Astrocyte (in vitro differentiated cells and primary cell): ENCODE measurements at regions not wholly inside any gene's neighbourhood (a gene's known extent, or its start where the extent isn't known, plus 50 kb on each side); places are given as distances from the start of the nearest gene placed in this dataset.

Experiments used
- DNase-seq: peaks from one replicate; pipeline ENCODE4 v3.0.0-alpha.2; 2010; ENCODE audit warnings: low read depth
- FAIRE-seq: peaks from 2 replicates; lab custom pipeline; 2011; peaks lifted over from hg19 to GRCh38; lab: Jason Lieb, UNC
- H2AFZ ChIP-seq: 2 replicates; pipeline ENCODE4 v1.6.0; 2012; ENCODE audit warnings: low read depth, low read length, inconsistent platforms
- H3K27ac ChIP-seq: 2 replicates; pipeline ENCODE4 v1.5.1; 2011; ENCODE audit warnings: low read depth, low read length, inconsistent platforms
- H3K27me3 ChIP-seq: 2 replicates; pipeline ENCODE4 v1.6.0; 2011; ENCODE audit warnings: low read length, inconsistent platforms; ENCODE audit not compliant: insufficient read depth
- H3K36me3 ChIP-seq: 2 replicates; pipeline ENCODE4 v1.5.1; 2011; ENCODE audit warnings: low read length, inconsistent platforms; ENCODE audit not compliant: insufficient read depth
- H3K4me1 ChIP-seq: 2 replicates; pipeline ENCODE4 v1.5.1; 2011; ENCODE audit warnings: low read length, inconsistent platforms; ENCODE audit not compliant: insufficient read depth
- H3K4me2 ChIP-seq: 2 replicates; pipeline ENCODE4 v1.6.0; 2012; ENCODE audit warnings: low read length, inconsistent platforms
- H3K4me3 ChIP-seq: 2 replicates; pipeline ENCODE4 v1.5.1; 2011; ENCODE audit warnings: low read depth, mild to moderate bottlenecking, low read length, inconsistent platforms; ENCODE audit not compliant: insufficient read depth
- H3K79me2 ChIP-seq: 2 replicates; pipeline ENCODE4 v1.6.0; 2012; ENCODE audit warnings: mild to moderate bottlenecking, low read length, inconsistent platforms; ENCODE audit not compliant: insufficient read depth
- H3K9ac ChIP-seq: 2 replicates; pipeline ENCODE4 v1.6.0; 2012; ENCODE audit warnings: mild to moderate bottlenecking, low read length, inconsistent platforms
- H3K9me3 ChIP-seq: 2 replicates; pipeline ENCODE4 v1.5.1; 2012; ENCODE audit warnings: low read depth, mild to moderate bottlenecking, low read length, inconsistent platforms; ENCODE audit not compliant: insufficient read depth
- H4K20me1 ChIP-seq: 2 replicates; pipeline ENCODE4 v1.6.0; 2012; ENCODE audit warnings: low read length, inconsistent platforms; ENCODE audit not compliant: insufficient read depth
- H3K27ac Mint-ChIP-seq: one replicate; pipeline ENCODE4 v1.8.0; 2021; ENCODE audit warnings: mild to moderate bottlenecking, mixed read lengths; ENCODE audit not compliant: unreplicated experiment
- H3K27me3 Mint-ChIP-seq: one replicate; pipeline ENCODE4 v1.8.0; 2021; ENCODE audit warnings: low read depth, mixed read lengths; ENCODE audit not compliant: unreplicated experiment
- H3K36me3 Mint-ChIP-seq: one replicate; pipeline ENCODE4 v1.8.0; 2021; ENCODE audit warnings: low read depth, mixed read lengths; ENCODE audit not compliant: unreplicated experiment
- H3K4me1 Mint-ChIP-seq: one replicate; pipeline ENCODE4 v1.8.0; 2021; ENCODE audit warnings: low read depth, mixed read lengths; ENCODE audit not compliant: unreplicated experiment
- H3K4me3 Mint-ChIP-seq: one replicate; pipeline ENCODE4 v1.8.0; 2021; ENCODE audit warnings: mild to moderate bottlenecking, moderate library complexity, mixed read lengths; ENCODE audit not compliant: unreplicated experiment
- H3K9me3 Mint-ChIP-seq: one replicate; pipeline ENCODE4 v1.8.0; 2021; ENCODE audit warnings: mild to moderate bottlenecking, mixed read lengths; ENCODE audit not compliant: unreplicated experiment
- CTCF ChIP-seq: IDR thresholded peaks from 2 replicates; pipeline ENCODE4 v1.5.1; 2011; ENCODE audit warnings: low read depth, mild to moderate bottlenecking, inconsistent platforms, low read length, moderate library complexity; ENCODE audit not compliant: insufficient read depth
- EZH2 ChIP-seq: IDR thresholded peaks from 2 replicates; pipeline ENCODE4 v1.6.1; 2012; ENCODE audit warnings: mild to moderate bottlenecking, low read length, inconsistent platforms; ENCODE audit not compliant: insufficient read depth

- Histone ChIP-seq H3K27ac (no peak overlapping the region), H3K36me3 (no peaks in the 10 kb centered on the region), H3K79me2 (no peaks in the 10 kb centered on the region), H3K4me3 (no peak overlapping the region), H3K9me3 (no peaks in the 10 kb centered on the region), H3K27me3 (no peaks in the 10 kb centered on the region), H4K20me1 (no peaks in the 10 kb centered on the region), H3K9ac (no peak overlapping the region), H3K4me2 (no peak overlapping the region), H3K4me1 (no peaks in the 10 kb centered on the region), H2AFZ (no peak overlapping the region)
- Mint-ChIP-seq H3K4me3 (no peak overlapping the region), H3K27me3 (no peaks in the 10 kb centered on the region), H3K4me1 (peaks cover 7% of the 10 kb centered on the region), H3K9me3 (no peaks in the 10 kb centered on the region), H3K36me3 (no peaks in the 10 kb centered on the region), H3K27ac (no peak overlapping the region)
- DNase-seq (no peak), FAIRE-seq (no peak)
- TF ChIP-seq CTCF (no peak), EZH2 (no peak)
These were observed 725.3 kb upstream of the PTPRD start for GRCh38 chr9:11338130-11338529.

- Histone ChIP-seq H3K4me2 (no peak overlapping the region), H3K9me3 (no peaks in the 10 kb centered on the region), H2AFZ (no peak overlapping the region), H3K27me3 (no peaks in the 10 kb centered on the region), H3K4me1 (no peaks in the 10 kb centered on the region), H3K36me3 (no peaks in the 10 kb centered on the region), H3K79me2 (no peaks in the 10 kb centered on the region), H3K27ac (no peak overlapping the region), H3K4me3 (no peak overlapping the region), H3K9ac (no peak overlapping the region), H4K20me1 (no peaks in the 10 kb centered on the region)
- Mint-ChIP-seq H3K9me3 (no peaks in the 10 kb centered on the region), H3K4me3 (no peak overlapping the region), H3K27ac (peak overlapping the region; percentile 8), H3K36me3 (no peaks in the 10 kb centered on the region), H3K4me1 (peaks cover 7% of the 10 kb centered on the region), H3K27me3 (no peaks in the 10 kb centered on the region)
- TF ChIP-seq CTCF, result no peak
- DNase-seq (no peak), FAIRE-seq (no peak)
These were observed 727.9 kb upstream of the PTPRD start for GRCh38 chr9:11340654-11341053.

- no peak overlapping the region for H3K27ac Mint-ChIP-seq
- no peaks in the 10 kb centered on the region for H3K79me2 ChIP-seq
- no peak for FAIRE-seq
- no peak overlapping the region for H3K9ac ChIP-seq
- H3K4me3 ChIP-seq, result no peak overlapping the region
- no peak overlapping the region for H3K4me2 ChIP-seq
- no peaks in the 10 kb centered on the region for H3K4me1 Mint-ChIP-seq
- TF ChIP-seq CTCF, result no peak
- TF ChIP-seq EZH2, result no peak
- H3K27me3 ChIP-seq, result no peaks in the 10 kb centered on the region
- peaks cover 3% of the 10 kb centered on the region for H3K4me1 ChIP-seq
- no peak overlapping the region for H2AFZ ChIP-seq
- H3K9me3 ChIP-seq, result no peaks in the 10 kb centered on the region
- DNase-seq, result no peak
- H3K4me3 Mint-ChIP-seq, result no peak overlapping the region
- H3K27ac ChIP-seq, result no peak overlapping the region
- H4K20me1 ChIP-seq, result no peaks in the 10 kb centered on the region
- H3K9me3 Mint-ChIP-seq, result peaks cover 2% of the 10 kb centered on the region
- H3K27me3 Mint-ChIP-seq, result no peaks in the 10 kb centered on the region
- H3K36me3 ChIP-seq, result no peaks in the 10 kb centered on the region
- no peaks in the 10 kb centered on the region for H3K36me3 Mint-ChIP-seq
These were observed 734.6 kb upstream of the PTPRD start for GRCh38 chr9:11347437-11347836.
